ENCODE measurements at regions not wholly inside any gene's neighbourhood (a gene's known extent, or its start where the extent isn't known, plus 50 kb on each side); places are given as distances from the start of the nearest gene placed in this dataset.
A peak's percentile ranks its signal among the peaks of the same experiment; 100 is the strongest.

GRCh38 chr3:124520970-124521369, 209.3 kb upstream of the UMPS start (continued):
- TF ChIP-seq TBX3 (IDR thresholded peaks at IDR 0.05; ENCODE audit: borderline replicate concordance) (peak; percentile 33; the same call in 1 of the 2 replicates), PLSCR1 (CRISPR knock-in tag; IDR thresholded peaks at IDR 0.05; ENCODE audit: borderline replicate concordance) (no peak), ETV5 (CRISPR knock-in tag; IDR thresholded peaks at IDR 0.05; ENCODE audit: borderline replicate concordance) (peak; percentile 52; the same call in 1 of the 2 replicates), PHF5A (CRISPR knock-in tag; IDR thresholded peaks at IDR 0.05; ENCODE audit: low read depth, unreplicated experiment) (no peak), MIER3 (CRISPR knock-in tag; IDR thresholded peaks at IDR 0.05; ENCODE audit: borderline replicate concordance) (no peak), ZNF792 (CRISPR knock-in tag; IDR thresholded peaks at IDR 0.05) (peak; percentile 76; the same call in 1 of the 2 replicates), GABPB1 (CRISPR knock-in tag; IDR thresholded peaks at IDR 0.05) (0 out of 2 replicates have a peak, but pooled peaks have one; percentile 11), EZH2 (conservative IDR thresholded peaks at IDR 0.05; ENCODE audit: low read depth, low read length) (no peak), ZNF639 (CRISPR knock-in tag; conservative IDR thresholded peaks at IDR 0.05) (no peak), SCMH1 (CRISPR knock-in tag; IDR thresholded peaks at IDR 0.05; ENCODE audit: borderline replicate concordance) (no peak), SNAI1 (CRISPR knock-in tag; IDR thresholded peaks at IDR 0.05; ENCODE audit: borderline replicate concordance) (no peak), ZBTB46 (CRISPR knock-in tag; IDR thresholded peaks at IDR 0.05; ENCODE audit: borderline replicate concordance) (no peak), CAMTA2 (CRISPR knock-in tag; IDR thresholded peaks at IDR 0.05; ENCODE audit: borderline replicate concordance) (no peak), MBD4 (IDR thresholded peaks at IDR 0.05; ENCODE audit: borderline replicate concordance, low read length) (no peak), MZF1 (CRISPR knock-in tag; IDR thresholded peaks at IDR 0.05; ENCODE audit: borderline replicate concordance) (no peak), ZNF326 (CRISPR knock-in tag; IDR thresholded peaks at IDR 0.05; ENCODE audit: borderline replicate concordance) (no peak), ZNF772 (CRISPR knock-in tag; IDR thresholded peaks at IDR 0.05) (no peak), KIAA2018 (CRISPR knock-in tag; IDR thresholded peaks at IDR 0.05; ENCODE audit: borderline replicate concordance) (no peak), ZBTB8A (CRISPR knock-in tag; IDR thresholded peaks at IDR 0.05; ENCODE audit: borderline replicate concordance, low read depth) (no peak)

All from HepG2 (cell line).